ENCODE measurements at regions not wholly inside any gene's neighbourhood (a gene's known extent, or its start where the extent isn't known, plus 50 kb on each side); places are given as distances from the start of the nearest gene placed in this dataset.

- no peaks in the 10 kb centered on the region for H3K4me1 Mint-ChIP-seq
- H3K4ac ChIP-seq (ENCODE audit: low read depth, low read length), result no peak overlapping the region
- H4K8ac ChIP-seq (replicated peaks; ENCODE audit: insufficient read length, low read depth, low read length), result no peak overlapping the region
- no peaks in the 10 kb centered on the region for H4K20me1 ChIP-seq (ENCODE audit: control insufficient read depth, insufficient read depth, insufficient read length)
- no peaks in the 10 kb centered on the region for H3K9me3 ChIP-seq (ENCODE audit: control insufficient read depth, low read depth, low read length)
- no peak overlapping the region for H2BK12ac ChIP-seq (ENCODE audit: insufficient read length, low read depth, low read length)
- H2BK20ac ChIP-seq (ENCODE audit: low read depth, low read length, poor library complexity, severe bottlenecking), result no peak overlapping the region
- H3K9ac ChIP-seq (ENCODE audit: extremely low read depth, insufficient read length, low read length), result no peak overlapping the region
- no peak overlapping the region for H3K56ac ChIP-seq (ENCODE audit: insufficient read length, low read depth, low read length)
- no peaks in the 10 kb centered on the region for H3K27me3 ChIP-seq (ENCODE audit: insufficient read depth, low read length)
- no peak overlapping the region for H2BK120ac ChIP-seq (ENCODE audit: low read depth, low read length, poor library complexity, severe bottlenecking)
- no peaks in the 10 kb centered on the region for H3K27me3 Mint-ChIP-seq (ENCODE audit: low read depth)
- H3K23ac ChIP-seq (ENCODE audit: insufficient read length, low read depth, low read length), result no peak overlapping the region
- H2BK5ac ChIP-seq (ENCODE audit: insufficient read length, low read length), result no peak overlapping the region
- no peak for DNase-seq
- no peak overlapping the region for H3K27ac ChIP-seq (ENCODE audit: insufficient read length, low read depth, low read length)
- no peak overlapping the region for H3K4me2 ChIP-seq (ENCODE audit: insufficient read depth, insufficient read length, low read length)
- no peak for TF ChIP-seq CTCF (conservative IDR thresholded peaks at IDR 0.05)
- no peaks in the 10 kb centered on the region for H3K4me1 ChIP-seq (ENCODE audit: insufficient read depth, low read length)
- no peaks in the 10 kb centered on the region for H3K79me2 ChIP-seq (ENCODE audit: insufficient read depth, low read length)
- no peaks in the 10 kb centered on the region for H3K23me2 ChIP-seq (ENCODE audit: insufficient read length, low read depth, low read length, poor library complexity, severe bottlenecking)
- H4K91ac ChIP-seq (ENCODE audit: insufficient read length, low read depth, low read length), result no peak overlapping the region
- no peaks in the 10 kb centered on the region for H3K9me3 Mint-ChIP-seq
- H3K4me3 Mint-ChIP-seq, result no peak overlapping the region
- H3K18ac ChIP-seq (ENCODE audit: insufficient read length, low read depth, low read length), result no peak overlapping the region
- H3K14ac ChIP-seq (ENCODE audit: insufficient read depth, low read length), result no peak overlapping the region
- H2AFZ ChIP-seq (ENCODE audit: low read length), result no peak overlapping the region
- H2BK15ac ChIP-seq (ENCODE audit: low read depth, low read length), result no peak overlapping the region
- H3K36me3 Mint-ChIP-seq (ENCODE audit: insufficient read depth in 1 of 3, low read depth in 3 of 3), result no peaks in the 10 kb centered on the region
- H3T11ph ChIP-seq (ENCODE audit: low read length), result no peak overlapping the region
- no peak overlapping the region for H4K5ac ChIP-seq (ENCODE audit: insufficient read length, low read depth, low read length)
- H2AK5ac ChIP-seq (ENCODE audit: insufficient read length, low read length), result no peak overlapping the region
- no peak overlapping the region for H3K27ac Mint-ChIP-seq
- WGBS (ENCODE audit: extremely low coverage, insufficient read length, low lambda C conversion rate), result no CpG with 5 or more reads among the region's 1 CpG
- no peaks in the 10 kb centered on the region for H3K79me1 ChIP-seq (ENCODE audit: insufficient read depth, low read depth, low read length, poor library complexity, severe bottlenecking)
Observed at GRCh38 chr20:6674831-6675230, 92.7 kb upstream of the BMP2 start.

Measured in H9 (cell line).